HG02840 (cell line): ENCODE measurements at regions not wholly inside any gene's neighbourhood (a gene's known extent, or its start where the extent isn't known, plus 50 kb on each side); places are given as distances from the start of the nearest gene placed in this dataset.
"Not testable (repeated sequence)": the region's sequence is repeated elsewhere in the genome, so short reads cannot be mapped to it uniquely, and the experiment has no call there.

Experiments used
- ATAC-seq: cut with Tn5 transposase; IDR thresholded peaks from one replicate; pipeline ENCODE4 v1.9.1; 2021; ENCODE audit warnings: mild to moderate bottlenecking, moderate library complexity, moderate number of reproducible peaks; ENCODE audit not compliant: unreplicated experiment, low FRiP score

GRCh38 chr14:44626423-44626822, 119.3 kb upstream of the FSCB start:
- ATAC-seq, result no peak

DNA sequence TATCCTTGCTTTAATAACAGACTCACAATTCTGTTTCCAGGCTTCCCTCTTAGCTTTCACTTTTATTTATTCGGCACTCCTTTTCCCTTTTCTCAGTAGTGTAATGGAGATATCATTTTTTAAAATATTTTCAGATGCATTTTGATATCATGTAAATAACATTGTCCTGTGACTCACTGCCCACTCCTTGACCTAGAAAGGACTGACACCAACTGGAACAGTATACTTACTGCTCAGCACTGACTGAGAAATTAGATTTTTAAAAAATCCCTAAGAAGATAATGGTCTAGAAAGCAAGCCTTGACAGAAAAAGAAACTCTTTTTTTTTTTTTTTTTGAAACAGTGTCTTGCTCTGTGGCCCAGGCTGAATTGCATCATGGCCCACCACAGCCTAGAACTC, 118.0 kb upstream of the FSCB start:
- no peak for ATAC-seq

DNA sequence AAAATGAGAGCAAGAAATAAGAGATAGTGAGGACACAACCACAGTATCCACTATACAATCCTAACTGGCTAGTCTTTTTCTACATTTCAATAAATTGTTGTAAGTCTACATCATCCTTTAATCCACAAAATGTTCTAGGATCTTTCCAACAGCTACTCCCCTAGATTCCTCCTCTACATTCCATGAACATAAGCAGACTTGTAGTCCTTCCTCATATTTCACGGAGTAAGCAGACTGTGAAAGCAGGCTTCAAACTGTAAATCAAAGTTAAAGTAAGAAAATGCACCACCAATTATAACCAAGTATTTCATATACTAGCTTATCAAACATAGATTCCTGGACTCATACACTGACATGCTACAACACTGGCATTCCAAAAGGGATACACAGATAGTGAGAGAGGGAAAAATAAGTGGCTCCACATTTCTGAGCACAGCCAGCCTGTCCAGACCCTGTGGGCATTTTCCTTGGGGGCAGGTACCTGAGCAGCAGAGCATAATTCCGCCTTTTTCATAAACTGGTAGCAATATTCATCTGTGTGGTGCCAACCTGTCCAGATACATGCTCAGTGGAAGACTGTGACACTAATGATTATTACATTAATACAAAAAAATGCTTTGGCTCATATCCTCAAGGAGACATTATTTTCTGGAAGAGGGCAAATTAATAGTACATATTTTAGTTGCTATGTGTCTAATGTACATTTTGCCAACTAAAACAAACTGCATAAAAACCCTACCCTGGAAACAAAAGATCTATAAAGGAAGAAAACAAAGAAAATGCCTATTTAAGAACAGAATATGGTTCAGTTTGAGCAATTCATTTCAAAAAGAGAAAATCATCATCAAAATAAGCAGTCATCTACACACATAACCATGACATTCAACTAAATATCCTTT, 113.3 kb upstream of the FSCB start:
- no peak for ATAC-seq

- ATAC-seq, result no peak
Observed at GRCh38 chr14:44616204-44616603, 109.1 kb upstream of the FSCB start.

GRCh38 chr14:44613061-44613712, 106.1 kb upstream of the FSCB start:
- no peak for ATAC-seq

- no peak for ATAC-seq
Observed at GRCh38 chr14:44612002-44612401, 104.9 kb upstream of the FSCB start.

DNA sequence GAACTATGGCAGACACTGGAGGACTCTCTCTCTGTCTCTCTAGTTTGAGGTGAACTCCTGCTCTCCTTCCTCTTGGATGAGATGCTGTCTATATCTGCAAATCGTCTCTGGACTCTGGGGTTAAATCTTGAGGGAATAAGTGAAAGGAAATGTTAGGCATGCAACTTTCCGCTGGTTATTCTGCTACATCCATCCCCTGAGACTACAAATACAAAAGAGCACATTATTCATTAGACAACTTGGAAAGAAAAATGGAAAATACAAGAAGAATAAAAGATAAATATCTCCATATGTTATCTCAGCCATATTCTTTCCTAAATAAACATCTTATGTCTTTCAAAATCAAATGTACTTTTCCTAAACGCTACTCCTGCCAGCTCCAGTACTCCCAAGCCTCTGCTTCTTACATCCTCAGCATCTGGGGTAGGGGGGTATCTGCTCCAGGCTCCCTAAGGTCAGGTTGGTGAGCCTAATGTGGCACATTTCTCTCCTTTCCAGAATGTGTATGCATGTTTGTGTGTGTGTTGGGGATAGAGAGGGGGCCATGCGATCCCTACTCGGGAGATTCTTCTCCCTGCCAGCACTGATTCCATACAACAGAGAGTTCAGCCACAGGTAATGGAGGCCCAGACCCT, 102.9 kb upstream of the FSCB start:
- ATAC-seq, result no peak

DNA sequence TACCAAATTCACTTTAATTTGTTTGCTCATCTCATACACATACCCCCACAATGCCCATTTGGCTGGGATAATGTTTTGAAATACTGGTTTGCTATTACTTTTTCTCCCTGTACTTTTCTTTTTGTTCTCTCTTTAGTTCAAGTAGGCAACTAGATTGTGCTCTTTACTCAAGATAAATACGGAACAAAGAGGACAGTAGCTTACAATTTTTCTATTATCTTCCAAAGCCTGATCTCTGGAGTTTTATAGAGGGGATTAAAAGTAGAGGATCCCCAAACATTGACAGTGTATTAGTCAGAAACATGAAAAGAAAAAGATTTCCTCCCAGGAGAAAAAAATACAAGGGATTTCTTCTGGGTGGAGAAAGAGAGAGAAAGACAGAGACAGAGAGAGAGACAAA, 102.1 kb upstream of the FSCB start:
- ATAC-seq, result no peak

DNA sequence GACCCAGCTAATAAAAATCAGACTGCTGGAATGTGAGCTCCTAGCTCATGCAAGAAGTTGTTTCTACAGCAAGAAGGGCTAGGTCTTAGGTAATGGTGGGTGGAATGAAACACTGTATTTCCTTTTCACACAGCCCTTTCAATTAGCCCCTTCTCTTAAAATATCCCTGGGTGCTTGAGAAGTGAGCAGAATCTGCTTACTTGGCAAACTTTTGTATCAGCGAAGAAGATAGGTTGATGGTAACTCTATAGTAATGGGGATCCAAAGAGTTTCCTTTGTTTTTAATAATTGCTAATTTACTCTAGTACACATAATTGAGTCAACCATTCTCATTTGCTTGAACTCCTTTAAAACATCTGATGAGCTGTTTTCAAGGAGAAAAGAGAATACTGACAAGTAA, 100.6 kb upstream of the FSCB start:
- ATAC-seq, result no peak

DNA sequence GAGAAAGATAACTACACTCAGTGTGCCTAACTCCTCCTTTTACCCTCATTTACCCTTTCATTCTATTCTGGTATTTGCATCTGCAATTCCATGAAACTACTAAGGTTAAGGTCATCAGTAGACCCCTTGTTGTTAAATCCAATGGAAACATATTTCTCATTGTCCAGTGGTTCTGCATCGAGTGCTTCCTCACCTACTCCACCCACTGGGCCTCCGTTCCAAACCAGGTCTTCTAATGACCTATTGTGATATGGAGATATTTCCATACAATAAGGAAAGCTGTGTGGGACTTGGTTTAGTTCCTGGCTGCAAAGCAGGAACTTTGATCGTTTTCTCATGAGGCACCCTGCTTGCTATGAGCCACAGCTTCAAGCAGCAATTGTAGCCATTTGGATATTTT, 99.5 kb upstream of the FSCB start:
- ATAC-seq, result no peak

GRCh38 chr14:44601266-44601665, 94.2 kb upstream of the FSCB start:
- ATAC-seq, result not testable (repeated sequence)

DNA sequence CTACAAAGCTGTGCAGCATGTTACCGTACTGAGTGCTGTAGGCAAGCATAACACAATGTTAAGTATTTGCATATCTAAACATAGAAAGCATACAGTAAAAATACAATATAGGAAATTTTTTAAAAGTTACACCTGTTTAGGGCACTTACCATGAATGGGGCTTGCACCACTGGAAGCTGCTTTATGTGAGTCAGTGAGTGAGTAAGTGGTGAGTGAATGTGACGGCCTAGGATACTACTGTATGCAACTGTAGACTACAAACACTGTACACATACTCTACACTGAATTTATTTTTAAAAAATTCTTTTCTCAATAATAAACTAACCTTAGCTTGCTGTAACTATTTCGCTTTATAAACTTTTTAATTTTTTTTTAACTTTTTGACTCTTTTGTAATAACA, 82.1 kb upstream of the FSCB start:
- no peak for ATAC-seq

- ATAC-seq, result no peak
Observed at GRCh38 chr14:44586910-44587309, 79.8 kb upstream of the FSCB start.

DNA sequence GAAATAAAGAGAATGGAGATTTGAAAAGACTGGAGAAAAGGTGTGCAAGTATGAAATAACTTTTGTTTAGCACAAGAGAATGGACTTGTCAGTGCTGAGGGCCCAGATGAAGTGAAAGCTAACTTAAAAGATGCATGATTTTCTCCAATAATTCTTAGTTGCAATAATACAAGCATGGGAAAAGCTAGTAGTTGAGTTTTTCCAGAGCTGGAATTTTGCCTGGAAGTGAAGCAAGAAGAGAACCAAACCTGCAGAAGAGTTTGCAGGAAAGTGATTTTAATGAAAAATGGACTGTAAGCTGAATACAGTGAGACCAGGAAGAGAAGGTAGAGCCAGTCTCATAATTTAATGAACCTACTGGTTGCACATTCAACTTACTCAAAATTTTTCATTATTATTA, 69.3 kb upstream of the FSCB start:
- no peak for ATAC-seq

DNA sequence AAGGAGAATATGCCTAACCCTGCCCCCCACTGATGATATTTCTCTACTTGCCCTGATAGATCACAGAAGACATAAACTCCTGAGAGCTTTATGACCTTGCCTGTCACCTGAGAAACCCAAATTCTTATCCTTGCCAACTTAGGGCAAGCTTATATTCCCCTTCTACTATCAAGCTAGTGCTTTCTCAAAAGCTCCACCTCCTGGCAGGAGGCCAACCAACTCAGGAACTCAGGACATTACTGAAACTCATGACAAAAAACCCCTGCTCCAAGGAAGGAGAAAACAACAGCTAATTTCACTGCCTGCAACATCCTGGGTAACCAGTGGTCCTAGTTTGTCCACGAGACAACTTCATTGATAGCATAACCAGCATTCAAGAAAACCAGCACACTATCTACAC, 60.9 kb upstream of the FSCB start:
- no peak for ATAC-seq

DNA sequence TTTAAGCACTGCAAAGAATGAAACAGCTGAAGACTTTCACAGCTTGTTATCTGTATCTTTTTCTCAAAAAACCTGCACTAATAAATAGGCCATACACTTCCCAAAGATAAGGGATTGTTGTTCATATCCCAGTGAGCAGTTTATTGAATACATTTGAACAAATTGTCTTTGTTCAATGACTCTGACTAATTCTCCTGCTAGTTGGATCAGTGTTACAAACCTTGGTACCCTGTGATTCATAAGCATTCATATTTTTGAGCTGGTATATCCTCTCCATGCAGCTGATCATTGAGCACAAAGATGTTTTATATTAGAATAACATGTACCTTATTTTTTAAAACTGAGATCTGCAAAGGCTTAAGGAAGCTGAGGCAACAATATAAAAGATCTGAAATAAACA, 58.9 kb upstream of the FSCB start:
- ATAC-seq, result no peak

GRCh38 chr14:44564908-44565307, 57.8 kb upstream of the FSCB start:
- no peak for ATAC-seq
